Body of pancreas (tissue), 4 donors: ENCODE measurements at regions not wholly inside any gene's neighbourhood (a gene's known extent, or its start where the extent isn't known, plus 50 kb on each side); places are given as distances from the start of the nearest gene placed in this dataset.

ENCODE experiments used
- ATAC-seq: fragments of 150-250 bp; one replicate; pipeline ENCODE4 v1.9.1; 2016
- DNase-seq, 4 donors: peaks; one replicate each; pipeline ENCODE4 v3.0.0-alpha.2; 2019
- H3K27ac ChIP-seq, 4 donors: fragments of 200-600 bp; sonication (generic); 1 replicate in 3 of 4; 2 replicates in 1 of 4; pipeline versions ENCODE4 v1.5.1 to v1.6.1; 2016 to 2019; ENCODE audit warnings: mild to moderate bottlenecking in 1 of 4, mixed read lengths in 1 of 4, moderate library complexity in 1 of 4
- H3K27me3 ChIP-seq, 2 donors: fragments of 200-600 bp; sonication (generic); one replicate each; pipeline ENCODE4 v1.6.0; 2016; ENCODE audit warnings: mild to moderate bottlenecking in 1 of 2
- H3K36me3 ChIP-seq, 2 donors: fragments of 200-600 bp; sonication (generic); replicated peaks in 1 of 2; 2 replicates each; pipeline ENCODE4 v1.5.1; 2016; ENCODE audit warnings: low read depth in 2 of 2; ENCODE audit not compliant: insufficient read depth in 1 of 2
- H3K4me1 ChIP-seq: fragments of 200-600 bp; sonication (generic); one replicate; pipeline ENCODE4 v1.6.0; 2016
- H3K4me3 ChIP-seq, 2 donors: fragments of 200-600 bp; sonication (generic); 1 replicate in 1 of 2; 2 replicates in 1 of 2; pipeline ENCODE4 v1.5.1; 2016 to 2019
- H3K9me3 ChIP-seq, 3 donors: fragments of 200-600 bp; sonication (generic); 1 replicate in 2 of 3; 2 replicates in 1 of 3; pipeline ENCODE4 v1.5.1; 2016
- POLR2A ChIP-seq, 3 donors: fragments of 450-650 bp; IDR thresholded peaks; one replicate each; pipeline ENCODE4 v1.6.1; 2016; ENCODE audit warnings: antibody characterized with exemption in 3 of 3, mild to moderate bottlenecking in 2 of 3
- WGBS, 2 donors: methylation state at CpG; one replicate each; pipeline ENCODE4 v1.1.5; 2017; 5-methylcytosine and 5-hydroxymethylcytosine counted together
- intact Hi-C: fragments of 100-400 bp; cut with DNase I; formaldehyde crosslinking; loops from one replicate; pipeline ENCODE4 v1.15.1; 2023
- TF ChIP-seq, protein P1 (sequence below), 7 experiments: fragments of 450-650 bp in 4 of 7; fragments of 200-600 bp in 3 of 7; sonication (generic) in 3 of 7; IDR thresholded peaks; one replicate each; pipeline ENCODE4 v1.5.1; 2016 to 2019; ENCODE audit warnings: antibody characterized with exemption in 7 of 7

DNA sequence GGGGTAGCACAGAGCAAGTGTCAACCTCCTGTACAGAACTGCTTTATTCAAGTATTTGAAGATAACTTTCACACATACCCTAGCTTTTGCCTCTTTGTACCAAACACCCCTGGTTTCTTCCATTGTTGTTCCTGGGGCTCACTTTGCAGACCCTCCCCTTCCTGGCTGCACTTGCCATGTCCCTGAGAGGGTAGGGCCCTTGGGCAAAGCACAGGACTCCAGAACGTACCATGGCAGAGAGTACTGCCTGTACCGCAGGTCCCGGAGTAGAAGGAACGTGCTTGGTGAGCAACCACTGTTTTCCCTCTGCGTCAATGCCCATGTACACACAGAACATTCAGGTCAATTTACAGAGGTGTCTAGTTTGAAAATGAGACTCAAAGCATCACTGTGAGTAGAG is 290.4 kb downstream of the EN1 start:
- DNase-seq (no peak), ATAC-seq (no peak)
- no peak for TF ChIP-seq POLR2A (IDR thresholded peaks at IDR 0.05)
- TF ChIP-seq, protein P1, sequence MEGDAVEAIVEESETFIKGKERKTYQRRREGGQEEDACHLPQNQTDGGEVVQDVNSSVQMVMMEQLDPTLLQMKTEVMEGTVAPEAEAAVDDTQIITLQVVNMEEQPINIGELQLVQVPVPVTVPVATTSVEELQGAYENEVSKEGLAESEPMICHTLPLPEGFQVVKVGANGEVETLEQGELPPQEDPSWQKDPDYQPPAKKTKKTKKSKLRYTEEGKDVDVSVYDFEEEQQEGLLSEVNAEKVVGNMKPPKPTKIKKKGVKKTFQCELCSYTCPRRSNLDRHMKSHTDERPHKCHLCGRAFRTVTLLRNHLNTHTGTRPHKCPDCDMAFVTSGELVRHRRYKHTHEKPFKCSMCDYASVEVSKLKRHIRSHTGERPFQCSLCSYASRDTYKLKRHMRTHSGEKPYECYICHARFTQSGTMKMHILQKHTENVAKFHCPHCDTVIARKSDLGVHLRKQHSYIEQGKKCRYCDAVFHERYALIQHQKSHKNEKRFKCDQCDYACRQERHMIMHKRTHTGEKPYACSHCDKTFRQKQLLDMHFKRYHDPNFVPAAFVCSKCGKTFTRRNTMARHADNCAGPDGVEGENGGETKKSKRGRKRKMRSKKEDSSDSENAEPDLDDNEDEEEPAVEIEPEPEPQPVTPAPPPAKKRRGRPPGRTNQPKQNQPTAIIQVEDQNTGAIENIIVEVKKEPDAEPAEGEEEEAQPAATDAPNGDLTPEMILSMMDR (IDR thresholded peaks at IDR 0.05) = no peak

DNA sequence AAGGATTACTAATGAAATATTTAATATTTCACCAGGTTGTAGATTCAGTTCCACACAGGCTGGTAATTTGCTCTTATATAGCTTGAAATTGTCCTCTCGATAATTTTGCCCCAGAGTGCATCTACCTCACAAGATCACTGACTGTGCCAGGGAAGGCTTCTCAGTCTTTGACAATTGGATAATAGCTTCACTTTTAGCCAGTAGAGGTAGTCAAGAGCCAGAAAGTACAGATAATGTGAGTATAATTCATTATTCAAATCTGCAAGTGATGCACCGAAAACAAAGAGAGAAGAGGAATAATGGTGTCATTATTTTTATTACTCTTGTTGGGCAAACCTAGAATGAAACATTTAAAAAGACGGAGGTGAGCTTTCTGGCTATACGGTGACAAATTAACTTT is 292.8 kb downstream of the EN1 start:
- TF ChIP-seq, protein P1 (IDR thresholded peaks at IDR 0.05) = peak in 1 of 7 experiments; percentile 32
- TF ChIP-seq POLR2A (IDR thresholded peaks at IDR 0.05) = no peak
- Histone ChIP-seq H3K4me3 (no peak overlapping the region), H3K27me3 (no peaks in the 10 kb centered on the region), H3K36me3 (no peaks in the 10 kb centered on the region), H3K9me3 (no peaks in the 10 kb centered on the region), H3K4me1 (no peaks in the 10 kb centered on the region), H3K27ac (no peak overlapping the region)
- WGBS, 2 donors = 73 to 77% methylated on average over 4 of the region's 4 CpGs
- DNase-seq (no peak), ATAC-seq (no peak)
- intact Hi-C loops = no loop called here

More for the DNA sequence above, 290.4 kb downstream of the EN1 start:
- intact Hi-C loops = no loop called here
- H3K9me3 ChIP-seq = no peaks in the 10 kb centered on the region
- WGBS, 2 donors = 88 to 89% methylated on average over 5 of the region's 5 CpGs
- H3K4me3 ChIP-seq = no peak overlapping the region
- H3K4me1 ChIP-seq = no peaks in the 10 kb centered on the region
- H3K36me3 ChIP-seq = no peaks in the 10 kb centered on the region
- no peak overlapping the region for H3K27ac ChIP-seq
- no peaks in the 10 kb centered on the region for H3K27me3 ChIP-seq

DNA sequence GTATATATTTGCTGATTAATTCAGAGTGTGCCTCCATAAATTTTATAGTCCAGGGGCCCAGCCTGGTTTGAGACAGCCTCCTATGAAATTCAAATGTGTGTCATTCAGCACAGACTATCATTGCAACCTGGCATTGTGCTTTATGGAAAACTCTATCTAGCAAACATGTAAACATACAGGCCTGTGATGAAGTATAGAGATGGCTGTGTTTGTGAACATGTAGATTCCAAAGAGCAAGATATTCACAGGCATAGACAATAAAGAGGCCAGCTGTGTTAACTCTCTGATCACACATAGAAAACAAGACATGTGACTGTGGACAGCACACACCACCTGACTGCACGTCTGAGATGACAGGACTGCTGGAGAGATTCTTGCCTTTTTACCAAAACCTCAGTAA is 297.9 kb downstream of the EN1 start:
- 65 to 68% methylated on average over 1 of the region's 1 CpG for WGBS, 2 donors
- no peaks in the 10 kb centered on the region for H3K4me1 ChIP-seq
- H3K36me3 ChIP-seq = no peaks in the 10 kb centered on the region
- no peak overlapping the region for H3K4me3 ChIP-seq
- no peak overlapping the region for H3K27ac ChIP-seq
- DNase-seq (no peak), ATAC-seq (no peak)
- no peak for TF ChIP-seq POLR2A (IDR thresholded peaks at IDR 0.05)
- TF ChIP-seq, protein P1 (IDR thresholded peaks at IDR 0.05) = no peak
- H3K27me3 ChIP-seq = no peaks in the 10 kb centered on the region
- intact Hi-C loops = no loop called here
- H3K9me3 ChIP-seq = no peaks in the 10 kb centered on the region

DNA sequence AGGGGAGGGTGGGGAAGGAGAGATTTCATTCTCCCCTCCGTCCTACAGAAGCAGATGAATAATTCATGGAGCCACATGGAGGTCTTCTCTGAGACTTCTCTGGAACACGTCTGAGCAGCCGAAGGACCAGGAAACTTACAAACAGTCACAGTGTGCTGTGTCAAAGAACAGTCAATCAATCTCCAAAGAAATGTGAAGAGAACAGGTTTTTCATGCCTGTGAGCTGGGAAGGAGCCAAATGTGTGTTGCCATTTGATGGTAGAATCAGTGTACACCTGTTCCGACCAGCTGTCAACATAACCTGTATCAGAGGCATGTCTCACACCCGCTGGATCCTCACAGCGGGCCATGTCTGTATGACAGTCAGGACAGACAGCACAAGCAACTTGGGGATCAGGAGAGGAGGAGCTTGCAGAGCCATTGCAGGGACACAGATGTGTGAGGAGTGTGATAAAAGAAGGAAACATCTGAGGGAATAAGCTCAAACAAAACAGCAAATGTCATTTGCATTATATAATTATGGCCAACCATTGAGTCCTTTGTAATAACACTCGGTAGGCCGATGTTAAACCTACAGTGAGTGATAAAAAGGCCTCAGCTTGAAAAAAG is 298.5 kb downstream of the EN1 start:
- no peaks in the 10 kb centered on the region for H3K36me3 ChIP-seq
- no peaks in the 10 kb centered on the region for H3K4me1 ChIP-seq
- intact Hi-C loops = no loop called here
- WGBS, 2 donors = 52 to 55% methylated on average over 8 of the region's 8 CpGs
- H3K27ac ChIP-seq = no peak overlapping the region
- no peaks in the 10 kb centered on the region for H3K27me3 ChIP-seq
- no peak overlapping the region for H3K4me3 ChIP-seq
- no peak for ATAC-seq
- no peaks in the 10 kb centered on the region for H3K9me3 ChIP-seq
- DNase-seq = no peak
- TF ChIP-seq, protein P1 (IDR thresholded peaks at IDR 0.05) = no peak
- no peak for TF ChIP-seq POLR2A (IDR thresholded peaks at IDR 0.05)

DNA sequence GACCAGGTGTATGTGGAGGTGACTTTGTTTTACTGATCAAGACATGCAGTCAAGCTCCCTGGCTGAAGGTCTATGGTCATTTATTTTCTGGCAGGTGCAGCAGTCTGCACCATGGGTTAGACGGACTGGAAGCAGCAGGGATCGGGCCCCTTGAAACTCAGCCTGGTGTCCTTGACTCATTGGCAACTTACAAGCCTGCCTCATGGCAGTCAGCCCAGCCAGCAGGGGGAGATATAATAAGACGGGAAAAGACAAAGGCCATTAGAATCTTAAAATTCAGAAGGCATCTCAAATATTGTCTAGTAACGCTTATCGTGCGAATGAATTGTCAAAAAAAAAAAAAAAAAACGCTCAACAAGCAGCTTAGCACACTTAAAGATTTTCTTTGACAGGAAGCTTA is 308.2 kb downstream of the EN1 start:
- intact Hi-C loops = no loop called here
- Histone ChIP-seq H3K4me1 (no peaks in the 10 kb centered on the region), H3K36me3 (no peaks in the 10 kb centered on the region), H3K9me3 (no peaks in the 10 kb centered on the region), H3K4me3 (no peak overlapping the region), H3K27ac (no peak overlapping the region), H3K27me3 (no peaks in the 10 kb centered on the region)
- no peak for ATAC-seq
- TF ChIP-seq, protein P1 (IDR thresholded peaks at IDR 0.05) = peak in 6 of 7 experiments; percentile 14 to 50 (median 33)
- no peak for TF ChIP-seq POLR2A (IDR thresholded peaks at IDR 0.05)
- DNase-seq = peak; percentile 29 to 72 (median 44)
- WGBS, 2 donors = 45 to 49% methylated on average over 7 of the region's 7 CpGs
